PC-9 (cell line): ENCODE measurements at regions not wholly inside any gene's neighbourhood (a gene's known extent, or its start where the extent isn't known, plus 50 kb on each side); places are given as distances from the start of the nearest gene placed in this dataset.

Experiments used
- BruUV-seq: library from RNA; stranded (reverse); fragments of 400-500 nt; replicated peaks from 2 replicates; lab custom pipeline; 2021; lab: Mats Ljungman, UMichigan
- CTCF ChIA-PET: fragments of 300-600 bp; sonication (Branson Sonifier 250); formaldehyde crosslinking; loops from one replicate; lab custom pipeline; 2022; ENCODE audit warnings: antibody characterized with exemption; lab: Charles Lee
- POLR2A ChIA-PET: fragments of 300-600 bp; sonication (Branson Sonifier 250); formaldehyde crosslinking; loops from one replicate; lab custom pipeline; 2022; ENCODE audit warnings: antibody characterized with exemption; ENCODE audit not compliant: unreplicated experiment; lab: Charles Lee
- DNase-seq, 2 experiments: peaks; one replicate each; pipeline versions ENCODE4 v3.0.0 to v3.0.0-alpha.2; 2015 to 2022; ENCODE audit warnings: mixed read lengths in 1 of 2
- H2AFZ ChIP-seq: fragments of 200-600 bp; sonication (generic); 2 replicates; pipeline ENCODE4 v1.8.1; 2017; ENCODE audit warnings: antibody characterized with exemption
- H3F3A ChIP-seq: fragments of 200-600 bp; sonication (generic); 2 replicates; pipeline ENCODE4 v1.8.1; 2017; ENCODE audit warnings: antibody characterized with exemption, mild to moderate bottlenecking, low read depth; ENCODE audit not compliant: insufficient read depth
- H3K27ac ChIP-seq: fragments of 200-600 bp; sonication (generic); 2 replicates; pipeline ENCODE4 v1.6.1; 2016; ENCODE audit warnings: mixed run types
- H3K27me3 ChIP-seq: fragments of 200-600 bp; sonication (generic); 2 replicates; pipeline ENCODE4 v1.6.1; 2016; ENCODE audit warnings: low read depth, mixed run types; ENCODE audit not compliant: insufficient read depth
- H3K36me3 ChIP-seq: fragments of 200-600 bp; sonication (generic); 2 replicates; pipeline ENCODE4 v1.6.1; 2016; ENCODE audit warnings: low read depth, mixed run types
- H3K4me1 ChIP-seq: fragments of 200-600 bp; sonication (generic); replicated peaks from 2 replicates; pipeline ENCODE4 v1.6.1; 2016; ENCODE audit warnings: mixed run types; ENCODE audit not compliant: insufficient read depth
- H3K4me2 ChIP-seq: fragments of 200-600 bp; sonication (generic); 2 replicates; pipeline ENCODE4 v1.6.1; 2017; ENCODE audit warnings: mixed run types
- H3K4me3 ChIP-seq: fragments of 200-600 bp; sonication (generic); 2 replicates; pipeline ENCODE4 v1.6.1; 2016; ENCODE audit warnings: mixed run types
- H3K79me2 ChIP-seq: fragments of 200-600 bp; sonication (generic); 2 replicates; pipeline ENCODE4 v1.6.1; 2017; ENCODE audit warnings: low read depth, mixed run types
- H3K9me2 ChIP-seq: fragments of 200-600 bp; sonication (generic); 2 replicates; pipeline ENCODE4 v1.8.1; 2017; ENCODE audit warnings: mild to moderate bottlenecking; ENCODE audit not compliant: insufficient read depth
- H3K9me3 ChIP-seq: fragments of 200-600 bp; sonication (generic); 2 replicates; pipeline ENCODE4 v1.8.1; 2016; ENCODE audit warnings: low read depth; ENCODE audit not compliant: insufficient read depth
- H4K20me1 ChIP-seq: fragments of 200-600 bp; sonication (generic); 2 replicates; pipeline ENCODE4 v1.8.1; 2017; ENCODE audit not compliant: insufficient read depth
- CTCF ChIP-seq: fragments of 200-600 bp; sonication (generic); conservative IDR thresholded peaks from 2 replicates; pipeline ENCODE4 v1.6.1; 2017; ENCODE audit warnings: mixed run types, antibody characterized with exemption, mild to moderate bottlenecking, moderate library complexity
- EZH2 ChIP-seq: fragments of 200-600 bp; sonication (generic); IDR thresholded peaks from 2 replicates; pipeline ENCODE4 v1.8.0; 2017; ENCODE audit warnings: antibody characterized with exemption, low read depth
- intact Hi-C: fragments of 100-400 bp; cut with micrococcal nuclease; formaldehyde crosslinking; loops from one replicate; pipeline ENCODE4 v1.10.0; 2022; ENCODE audit not compliant: unreplicated experiment

- Histone ChIP-seq H3K27ac (no peak overlapping the region), H3K27me3 (peaks cover 15% of the 10 kb centered on the region), H3K36me3 (no peaks in the 10 kb centered on the region), H3K4me2 (no peak overlapping the region), H3K4me3 (no peak overlapping the region), H3K4me1 (no peaks in the 10 kb centered on the region), H3K79me2 (no peaks in the 10 kb centered on the region), H4K20me1 (no peaks in the 10 kb centered on the region), H3K9me3 (no peaks in the 10 kb centered on the region), H2AFZ (no peak overlapping the region), H3K9me2 (no peaks in the 10 kb centered on the region), H3F3A (no peaks in the 10 kb centered on the region)
- TF ChIP-seq CTCF (no peak), EZH2 (no peak)
- ChIA-PET CTCF (no interaction called here), POLR2A (no interaction called here)
- intact Hi-C loops = no loop called here
- no peak for DNase-seq
- BruUV-seq = no TSS peak
Observed at GRCh38 chr17:13398853-13399252, 202.9 kb downstream of the HS3ST3A1 start.

- no peaks in the 10 kb centered on the region for H3K4me1 ChIP-seq
- H3K36me3 ChIP-seq = no peaks in the 10 kb centered on the region
- H3K9me2 ChIP-seq = no peaks in the 10 kb centered on the region
- ChIA-PET POLR2A (no interaction called here), CTCF (no interaction called here)
- intact Hi-C loops = no loop called here
- BruUV-seq = no TSS peak
- DNase-seq = no peak
- H4K20me1 ChIP-seq = no peaks in the 10 kb centered on the region
- no peak overlapping the region for H2AFZ ChIP-seq
- no peaks in the 10 kb centered on the region for H3F3A ChIP-seq
- no peak overlapping the region for H3K4me3 ChIP-seq
- H3K79me2 ChIP-seq = no peaks in the 10 kb centered on the region
- H3K4me2 ChIP-seq = no peak overlapping the region
- no peak for TF ChIP-seq EZH2
- no peak for TF ChIP-seq CTCF
- no peak overlapping the region for H3K27ac ChIP-seq
- H3K9me3 ChIP-seq = no peaks in the 10 kb centered on the region
- peaks cover 16% of the 10 kb centered on the region for H3K27me3 ChIP-seq
Observed at GRCh38 chr17:13398091-13398490, 203.6 kb downstream of the HS3ST3A1 start.

- no TSS peak for BruUV-seq
- Histone ChIP-seq H2AFZ (no peak overlapping the region), H3K9me3 (no peaks in the 10 kb centered on the region), H3K4me3 (no peak overlapping the region), H3K27ac (no peak overlapping the region), H3K79me2 (no peaks in the 10 kb centered on the region), H3K4me2 (no peak overlapping the region), H4K20me1 (no peaks in the 10 kb centered on the region), H3K4me1 (no peaks in the 10 kb centered on the region), H3K27me3 (peaks cover 23% of the 10 kb centered on the region), H3K9me2 (no peaks in the 10 kb centered on the region), H3K36me3 (no peaks in the 10 kb centered on the region), H3F3A (no peaks in the 10 kb centered on the region)
- intact Hi-C loops = no loop called here
- TF ChIP-seq CTCF = no peak
- TF ChIP-seq EZH2 = no peak
- CTCF ChIA-PET = no interaction called here
- POLR2A ChIA-PET = no interaction called here
- no peak for DNase-seq
Observed at GRCh38 chr17:13395862-13396261, 205.9 kb downstream of the HS3ST3A1 start.
